ENCODE measurements at regions not wholly inside any gene's neighbourhood (a gene's known extent, or its start where the extent isn't known, plus 50 kb on each side); places are given as distances from the start of the nearest gene placed in this dataset.

DNA sequence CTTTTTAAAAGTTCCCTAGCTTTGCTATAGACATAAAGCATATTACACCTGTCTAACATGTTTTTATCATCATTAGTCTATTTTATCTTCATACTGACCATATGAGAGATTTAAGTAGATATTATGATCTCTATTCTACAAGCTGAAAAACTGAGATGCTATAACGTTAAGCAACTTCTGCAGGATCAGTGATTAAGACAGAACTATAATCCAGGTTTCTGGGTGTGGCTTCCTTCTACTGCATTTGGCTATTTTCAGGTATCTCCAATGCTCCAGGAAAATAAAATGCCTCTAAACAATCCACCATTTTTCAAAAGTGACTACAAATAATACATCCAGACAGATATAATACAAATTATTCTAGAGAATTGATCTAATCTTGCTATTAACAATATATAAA lies 53.4 kb downstream of the RGS2 start:
- H3K4me3 ChIP-seq (ENCODE audit: low read depth, low read length), result no peak overlapping the region
- no peak for DNase-seq (ENCODE audit: low read depth)
- TF ChIP-seq CTCF (IDR thresholded peaks at IDR 0.05; ENCODE audit: insufficient read depth, low read length), result no peak

DNA sequence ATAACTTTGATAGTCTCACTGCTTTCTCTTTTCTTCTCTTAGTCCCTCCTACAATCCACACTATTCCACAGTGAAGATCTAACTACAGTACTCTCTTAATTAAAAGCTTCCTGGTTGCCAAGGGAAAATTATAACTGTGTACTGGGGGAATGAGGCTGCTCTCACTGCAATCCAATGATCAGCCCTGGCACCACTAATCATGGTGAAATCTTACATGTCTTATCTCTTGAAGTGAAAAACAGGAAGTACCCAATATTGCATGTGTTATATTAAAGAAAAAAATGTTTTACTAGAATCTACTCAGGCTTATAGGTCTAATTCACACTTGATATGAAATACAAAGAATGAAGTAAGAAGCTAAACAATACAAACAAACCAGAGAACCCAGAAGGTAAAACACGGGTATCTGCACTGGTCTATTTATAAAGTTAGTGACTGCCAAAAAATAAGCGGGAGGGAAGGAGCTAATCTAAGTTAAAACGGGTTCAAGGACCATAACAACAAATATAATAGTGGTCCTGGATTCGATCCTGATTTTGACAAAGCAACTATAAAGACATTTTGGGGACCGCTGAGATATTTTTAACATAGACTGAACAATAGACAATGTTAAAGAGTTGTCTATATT lies 57.5 kb downstream of the RGS2 start:
- no peak for DNase-seq (ENCODE audit: low read depth)
- no peak overlapping the region for H3K4me3 ChIP-seq (ENCODE audit: low read depth, low read length)
- no peak for TF ChIP-seq CTCF (IDR thresholded peaks at IDR 0.05; ENCODE audit: insufficient read depth, low read length)

GRCh38 chr1:192867180-192867579 lies 58.3 kb downstream of the RGS2 start:
- no peak for TF ChIP-seq CTCF (IDR thresholded peaks at IDR 0.05; ENCODE audit: insufficient read depth, low read length)
- H3K4me3 ChIP-seq (ENCODE audit: low read depth, low read length), result no peak overlapping the region
- DNase-seq (ENCODE audit: low read depth), result no peak

DNA sequence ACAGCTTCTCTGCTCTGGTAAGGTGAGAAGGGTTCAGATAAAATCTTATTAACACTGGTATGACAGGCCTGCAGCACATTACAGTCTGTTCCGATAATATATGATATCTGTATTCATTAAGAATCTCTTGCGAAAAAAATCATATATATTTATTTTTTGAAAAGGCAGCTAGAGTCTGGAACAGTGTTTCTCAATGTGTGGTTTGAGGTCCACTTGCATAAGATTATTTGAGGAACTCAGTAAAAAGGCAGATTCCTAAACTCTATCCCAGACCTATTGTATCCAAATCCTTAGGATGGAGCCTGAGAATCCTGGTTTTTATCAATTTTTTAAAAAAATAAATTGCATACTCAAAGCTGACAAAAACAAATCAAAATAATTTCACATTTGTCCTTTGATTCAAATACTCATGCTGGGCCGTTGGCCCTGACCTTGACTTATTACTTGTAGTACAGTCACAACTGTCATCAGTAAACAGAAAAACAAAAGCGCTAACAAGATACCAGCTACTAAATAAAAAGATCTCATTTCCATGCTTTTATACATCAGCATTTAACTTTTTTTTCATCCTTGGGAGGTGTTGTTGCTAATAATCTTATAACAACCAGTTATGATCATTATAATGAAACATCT lies 60.6 kb downstream of the RGS2 start:
- DNase-seq (ENCODE audit: low read depth), result no peak
- TF ChIP-seq CTCF (IDR thresholded peaks at IDR 0.05; ENCODE audit: insufficient read depth, low read length), result no peak

GRCh38 chr1:192872010-192872409 lies 63.2 kb downstream of the RGS2 start:
- TF ChIP-seq CTCF (IDR thresholded peaks at IDR 0.05; ENCODE audit: insufficient read depth, low read length), result no peak
- no peak for DNase-seq (ENCODE audit: low read depth)
- no peak overlapping the region for H3K4me3 ChIP-seq (ENCODE audit: low read depth, low read length)

More for the DNA sequence above, 60.6 kb downstream of the RGS2 start:
- no peak overlapping the region for H3K4me3 ChIP-seq (ENCODE audit: low read depth, low read length)

DNA sequence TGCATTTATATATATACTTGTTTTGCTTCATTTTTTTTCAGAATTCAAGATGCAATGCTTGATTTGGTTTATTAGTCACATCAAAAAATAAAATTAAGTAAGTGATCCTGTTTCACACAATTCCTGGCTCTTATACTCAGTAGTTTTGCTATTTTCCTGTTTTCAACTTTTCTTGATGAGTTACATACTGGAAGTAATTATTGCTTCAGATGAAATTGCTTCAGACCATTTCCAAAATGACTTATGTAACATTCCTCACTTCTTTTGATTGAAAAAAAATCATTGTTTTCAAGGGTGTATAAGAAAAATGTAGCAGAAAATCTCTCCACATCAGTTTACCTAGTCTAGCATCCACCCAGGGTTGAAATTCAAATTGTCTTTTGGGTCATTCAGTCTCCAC lies 65.0 kb downstream of the RGS2 start:
- H3K4me3 ChIP-seq (ENCODE audit: low read depth, low read length), result no peak overlapping the region
- TF ChIP-seq CTCF (IDR thresholded peaks at IDR 0.05; ENCODE audit: insufficient read depth, low read length), result no peak
- no peak for DNase-seq (ENCODE audit: low read depth)

GRCh38 chr1:192876633-192877032 lies 67.8 kb downstream of the RGS2 start:
- peak; percentile 38 for DNase-seq (ENCODE audit: low read depth)
- H3K4me3 ChIP-seq (ENCODE audit: low read depth, low read length), result no peak overlapping the region
- no peak for TF ChIP-seq CTCF (IDR thresholded peaks at IDR 0.05; ENCODE audit: insufficient read depth, low read length)
